Neutrophil (primary cell): ENCODE measurements at regions not wholly inside any gene's neighbourhood (a gene's known extent, or its start where the extent isn't known, plus 50 kb on each side); places are given as distances from the start of the nearest gene placed in this dataset.

Experiments used
- H3K27ac ChIP-seq: fragments of 200-600 bp; sonication (generic); 2 replicates; pipeline ENCODE4 v1.5.1; 2016; ENCODE audit warnings: mild to moderate bottlenecking, moderate library complexity
- H3K27me3 ChIP-seq: fragments of 200-600 bp; sonication (generic); 2 replicates; pipeline ENCODE4 v1.6.0; 2016; ENCODE audit warnings: mild to moderate bottlenecking
- H3K36me3 ChIP-seq: fragments of 200-600 bp; sonication (generic); 2 replicates; pipeline ENCODE4 v1.5.1; 2017
- H3K4me1 ChIP-seq, 2 experiments: fragments of 200-600 bp in 1 of 2; sonication (generic) in 1 of 2; 1 replicate in 1 of 2; 2 replicates in 1 of 2; pipeline versions ENCODE4 v1.5.1 to v1.6.1; 2013 to 2016; ENCODE audit warnings: low read depth in 1 of 2, low read length in 1 of 2, mild to moderate bottlenecking in 1 of 2, moderate library complexity in 1 of 2; ENCODE audit not compliant: control insufficient read depth in 1 of 2, insufficient read depth in 1 of 2
- H3K4me3 ChIP-seq, 2 experiments: fragments of 200-600 bp in 1 of 2; sonication (generic) in 1 of 2; 1 replicate in 1 of 2; 2 replicates in 1 of 2; pipeline ENCODE4 v1.5.1; 2013 to 2016; ENCODE audit warnings: low read depth in 1 of 2, low read length in 1 of 2, mild to moderate bottlenecking in 1 of 2, moderate library complexity in 1 of 2
- H3K9me3 ChIP-seq: fragments of 200-600 bp; sonication (generic); 2 replicates; pipeline ENCODE4 v1.5.1; 2016
- TF ChIP-seq, protein P1 (sequence below): fragments of 200-600 bp; sonication (generic); IDR thresholded peaks from 2 replicates; pipeline ENCODE4 v1.5.1; 2016; ENCODE audit warnings: antibody characterized with exemption

DNA sequence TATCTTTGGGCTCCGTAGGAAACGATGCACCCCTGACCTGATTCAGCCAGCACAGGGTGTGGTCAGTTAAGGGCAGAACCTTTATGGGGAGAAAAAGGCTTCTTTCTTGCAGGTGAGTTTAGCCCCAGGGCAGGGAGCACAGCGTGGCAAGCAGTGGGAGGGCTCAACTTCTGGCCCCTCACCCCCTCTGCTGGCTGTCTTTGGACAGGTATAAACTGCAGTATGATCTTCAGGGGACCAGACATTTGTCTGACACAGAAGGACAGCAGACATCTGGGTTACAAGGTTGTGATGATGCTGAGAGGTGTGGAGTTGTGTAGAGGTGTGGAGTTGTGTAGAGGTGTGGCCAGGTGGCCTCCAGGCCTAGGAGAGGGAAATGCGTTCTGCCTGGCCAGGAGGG, 324.0 kb upstream of the PLET1 start:
- no peaks in the 10 kb centered on the region for H3K4me1 ChIP-seq
- no peaks in the 10 kb centered on the region for H3K27me3 ChIP-seq
- no peaks in the 10 kb centered on the region for H3K36me3 ChIP-seq
- no peaks in the 10 kb centered on the region for H3K9me3 ChIP-seq
- no peak overlapping the region for H3K27ac ChIP-seq
- TF ChIP-seq, protein P1, sequence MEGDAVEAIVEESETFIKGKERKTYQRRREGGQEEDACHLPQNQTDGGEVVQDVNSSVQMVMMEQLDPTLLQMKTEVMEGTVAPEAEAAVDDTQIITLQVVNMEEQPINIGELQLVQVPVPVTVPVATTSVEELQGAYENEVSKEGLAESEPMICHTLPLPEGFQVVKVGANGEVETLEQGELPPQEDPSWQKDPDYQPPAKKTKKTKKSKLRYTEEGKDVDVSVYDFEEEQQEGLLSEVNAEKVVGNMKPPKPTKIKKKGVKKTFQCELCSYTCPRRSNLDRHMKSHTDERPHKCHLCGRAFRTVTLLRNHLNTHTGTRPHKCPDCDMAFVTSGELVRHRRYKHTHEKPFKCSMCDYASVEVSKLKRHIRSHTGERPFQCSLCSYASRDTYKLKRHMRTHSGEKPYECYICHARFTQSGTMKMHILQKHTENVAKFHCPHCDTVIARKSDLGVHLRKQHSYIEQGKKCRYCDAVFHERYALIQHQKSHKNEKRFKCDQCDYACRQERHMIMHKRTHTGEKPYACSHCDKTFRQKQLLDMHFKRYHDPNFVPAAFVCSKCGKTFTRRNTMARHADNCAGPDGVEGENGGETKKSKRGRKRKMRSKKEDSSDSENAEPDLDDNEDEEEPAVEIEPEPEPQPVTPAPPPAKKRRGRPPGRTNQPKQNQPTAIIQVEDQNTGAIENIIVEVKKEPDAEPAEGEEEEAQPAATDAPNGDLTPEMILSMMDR = no peak
- no peak overlapping the region for H3K4me3 ChIP-seq

DNA sequence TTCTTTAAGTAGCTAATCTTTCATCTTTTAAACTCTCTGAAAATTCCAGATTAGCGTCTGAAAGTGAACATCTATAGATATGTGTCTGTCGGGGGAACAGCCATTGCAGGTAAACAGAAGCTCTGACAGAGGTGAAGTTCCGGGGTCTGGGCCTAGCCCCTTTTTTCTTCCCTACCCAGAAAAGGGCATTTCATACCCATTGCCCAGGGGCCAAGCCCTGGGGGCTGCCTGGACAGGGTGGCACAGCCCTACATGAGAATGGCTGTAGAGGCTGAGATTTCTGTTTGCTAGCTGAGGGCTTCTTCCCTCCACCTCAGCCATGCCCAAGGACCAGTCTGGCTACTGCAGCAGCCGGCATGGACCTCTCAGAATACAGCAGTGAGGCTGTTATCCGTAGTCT, 327.0 kb upstream of the PLET1 start:
- Histone ChIP-seq H3K4me1 (no peaks in the 10 kb centered on the region), H3K27ac (no peak overlapping the region), H3K9me3 (no peaks in the 10 kb centered on the region), H3K4me3 (no peak overlapping the region), H3K36me3 (no peaks in the 10 kb centered on the region), H3K27me3 (peaks cover 8% of the 10 kb centered on the region)
- TF ChIP-seq, protein P1 = no peak

DNA sequence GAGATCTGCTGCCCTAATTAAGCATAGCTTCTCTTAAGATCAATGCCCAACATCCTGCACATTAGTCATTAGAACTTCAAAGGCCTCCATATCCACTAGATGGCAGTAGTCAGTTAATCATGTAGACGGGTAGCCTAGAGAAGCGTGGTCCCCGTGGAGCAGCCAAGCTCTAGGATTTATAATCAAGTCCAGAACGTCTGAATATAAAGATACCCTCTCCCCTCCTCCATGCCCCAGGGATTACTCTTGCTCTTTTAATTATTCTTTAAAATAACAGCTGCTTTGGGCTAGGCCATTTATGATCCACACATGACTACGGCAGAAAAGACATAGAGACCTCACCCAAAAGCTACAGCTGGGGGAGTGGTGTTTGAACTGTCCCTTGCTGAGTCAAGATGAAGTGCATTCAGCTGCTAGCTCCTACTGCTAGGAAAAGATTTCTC, 327.6 kb upstream of the PLET1 start:
- Histone ChIP-seq H3K27me3 (peaks cover 8% of the 10 kb centered on the region), H3K36me3 (no peaks in the 10 kb centered on the region)
- TF ChIP-seq, protein P1 = no peak

DNA sequence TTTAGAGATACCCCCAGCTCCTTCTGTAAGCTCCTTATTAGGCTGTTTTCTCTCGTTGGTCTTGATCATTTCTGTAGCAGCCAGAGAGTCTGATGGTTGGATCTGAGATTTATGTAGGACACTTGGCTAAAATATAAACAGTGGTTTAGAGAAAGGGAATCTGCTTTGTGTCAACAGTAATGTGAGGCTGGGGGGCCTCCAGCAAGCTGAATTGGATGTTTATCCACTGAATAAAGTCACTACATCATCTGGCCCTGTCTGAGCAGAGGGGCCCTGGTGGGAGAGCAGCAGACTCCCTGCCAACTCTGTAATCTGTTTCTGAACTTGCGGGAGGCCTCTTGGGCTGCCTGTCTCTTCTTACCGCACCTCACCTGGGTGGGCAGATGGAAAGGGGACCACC, 328.5 kb upstream of the PLET1 start:
- no peaks in the 10 kb centered on the region for H3K9me3 ChIP-seq
- no peaks in the 10 kb centered on the region for H3K36me3 ChIP-seq
- no peak overlapping the region for H3K27ac ChIP-seq
- peaks cover 8% of the 10 kb centered on the region for H3K27me3 ChIP-seq
- TF ChIP-seq, protein P1 = no peak
- no peaks in the 10 kb centered on the region for H3K4me1 ChIP-seq
- H3K4me3 ChIP-seq = no peak overlapping the region

More for the DNA sequence above, 327.6 kb upstream of the PLET1 start:
- Histone ChIP-seq H3K27ac (no peak overlapping the region), H3K4me3 (no peak overlapping the region), H3K4me1 (no peaks in the 10 kb centered on the region), H3K9me3 (no peaks in the 10 kb centered on the region)

DNA sequence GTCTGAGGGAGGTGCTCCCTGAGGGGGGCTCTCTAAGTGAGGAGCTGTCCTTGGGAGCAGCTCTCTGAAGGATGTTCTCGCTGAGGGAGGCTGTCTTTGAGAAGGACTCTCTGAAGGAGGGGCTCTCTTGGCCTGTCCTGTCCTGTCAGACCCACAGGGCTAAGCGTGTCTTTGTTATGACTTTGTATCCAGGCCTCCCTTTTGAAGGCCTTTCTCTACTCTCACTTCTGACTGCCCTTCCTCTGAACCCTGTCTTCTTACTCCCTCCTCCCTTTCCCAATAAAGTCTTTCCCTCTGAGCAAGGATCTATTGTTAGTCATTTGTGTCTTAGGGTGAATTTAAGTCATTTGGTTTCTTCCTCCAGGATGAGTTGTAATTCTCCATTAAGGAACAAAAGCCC, 330.1 kb upstream of the PLET1 start:
- Histone ChIP-seq H3K4me3 (no peak overlapping the region), H3K9me3 (no peaks in the 10 kb centered on the region), H3K27ac (no peak overlapping the region), H3K27me3 (peaks cover 8% of the 10 kb centered on the region), H3K4me1 (no peaks in the 10 kb centered on the region), H3K36me3 (no peaks in the 10 kb centered on the region)
- TF ChIP-seq, protein P1 = no peak

DNA sequence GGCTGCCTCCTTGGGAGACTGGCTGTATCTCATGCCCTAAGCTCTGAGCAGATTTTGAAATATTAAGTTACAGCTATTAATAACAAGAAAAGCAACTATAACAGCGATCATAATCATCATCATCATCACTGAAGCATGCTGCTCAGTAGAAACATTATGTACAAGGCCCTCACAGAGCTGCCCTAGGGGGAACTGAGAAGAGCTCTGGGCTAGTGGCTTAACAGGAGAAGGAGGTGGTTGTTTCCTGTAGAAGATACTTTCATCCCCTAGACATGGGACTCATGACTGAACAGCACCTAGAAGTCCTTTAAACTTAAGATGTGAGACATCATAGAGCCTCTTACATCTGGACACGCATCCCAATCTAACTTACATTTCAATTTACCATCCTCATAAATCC, 332.8 kb upstream of the PLET1 start:
- peaks cover 8% of the 10 kb centered on the region for H3K27me3 ChIP-seq
- no peak overlapping the region for H3K4me3 ChIP-seq
- no peaks in the 10 kb centered on the region for H3K4me1 ChIP-seq
- no peaks in the 10 kb centered on the region for H3K9me3 ChIP-seq
- TF ChIP-seq, protein P1 = no peak
- H3K27ac ChIP-seq = no peak overlapping the region
- H3K36me3 ChIP-seq = no peaks in the 10 kb centered on the region
